DND-41 (cell line): ENCODE measurements at regions not wholly inside any gene's neighbourhood (a gene's known extent, or its start where the extent isn't known, plus 50 kb on each side); places are given as distances from the start of the nearest gene placed in this dataset.

ENCODE experiments used
- ATAC-seq: fragments of 200-7000 bp; cut with Tn5 transposase; 3 replicates; pipeline ENCODE4 v1.9.1; 2021; ENCODE audit warnings: low read depth; ENCODE audit not compliant: insufficient read depth
- DNase-seq: peaks from one replicate; pipeline ENCODE4 v3.0.0-alpha.2; 2020
- H2AFZ ChIP-seq: 2 replicates; pipeline ENCODE4 v1.6.0; 2012; ENCODE audit warnings: low read depth, low read length
- H3K27ac ChIP-seq: 2 replicates; pipeline ENCODE4 v1.5.1; 2012; ENCODE audit warnings: low read length, inconsistent platforms
- H3K27me3 ChIP-seq: fragments of 200-600 bp; sonication (generic); 2 replicates; pipeline ENCODE4 v1.6.0; 2012; ENCODE audit warnings: low read length, mild to moderate bottlenecking, inconsistent platforms; ENCODE audit not compliant: insufficient read depth, poor library complexity
- H3K36me3 ChIP-seq: 2 replicates; pipeline ENCODE4 v1.5.1; 2012; ENCODE audit warnings: low read length, inconsistent platforms; ENCODE audit not compliant: insufficient read depth
- H3K4me1 ChIP-seq: 2 replicates; pipeline ENCODE4 v1.5.1; 2012; ENCODE audit warnings: mild to moderate bottlenecking, low read length; ENCODE audit not compliant: insufficient read depth
- H3K4me2 ChIP-seq: 2 replicates; pipeline ENCODE4 v1.6.0; 2012; ENCODE audit warnings: mild to moderate bottlenecking, moderate library complexity, low read length, inconsistent platforms; ENCODE audit not compliant: insufficient read depth
- H3K4me3 ChIP-seq, 2 experiments: fragments of 200-600 bp in 1 of 2; shearing (Covaris generic) in 1 of 2; 2 replicates each; pipeline ENCODE4 v1.5.1; 2012 to 2016; ENCODE audit warnings: inconsistent platforms in 2 of 2, low read length in 2 of 2, mild to moderate bottlenecking in 2 of 2, low read depth in 1 of 2, moderate library complexity in 1 of 2
- H3K79me2 ChIP-seq: 2 replicates; pipeline ENCODE4 v1.6.0; 2012; ENCODE audit warnings: low read length, inconsistent platforms; ENCODE audit not compliant: insufficient read depth
- H3K9ac ChIP-seq: 2 replicates; pipeline ENCODE4 v1.6.0; 2012; ENCODE audit warnings: low read depth, mild to moderate bottlenecking, inconsistent platforms, low read length, moderate library complexity
- H3K9me3 ChIP-seq: 2 replicates; pipeline ENCODE4 v1.5.1; 2012; ENCODE audit warnings: low read length, moderate library complexity, mild to moderate bottlenecking, inconsistent platforms; ENCODE audit not compliant: insufficient read depth, severe bottlenecking
- H4K20me1 ChIP-seq: 2 replicates; pipeline ENCODE4 v1.6.0; 2012; ENCODE audit warnings: low read length; ENCODE audit not compliant: insufficient read depth
- CTCF ChIP-seq: IDR thresholded peaks from 2 replicates; pipeline ENCODE4 v1.5.1; 2012; ENCODE audit warnings: borderline replicate concordance, low read length, moderate library complexity, mild to moderate bottlenecking; ENCODE audit not compliant: poor library complexity, severe bottlenecking; ENCODE audit errors: extremely low read depth
- EZH2 ChIP-seq: IDR thresholded peaks from 3 replicates; pipeline ENCODE4 v1.6.1; 2012; ENCODE audit warnings: borderline replicate concordance, low read depth, mild to moderate bottlenecking, moderate library complexity, low read length, inconsistent platforms; ENCODE audit not compliant: severe bottlenecking

- Histone ChIP-seq H3K4me3 (no peak overlapping the region), H2AFZ (no peak overlapping the region), H4K20me1 (no peaks in the 10 kb centered on the region), H3K27ac (no peak overlapping the region), H3K9me3 (no peaks in the 10 kb centered on the region), H3K9ac (no peak overlapping the region), H3K36me3 (no peaks in the 10 kb centered on the region), H3K4me1 (no peaks in the 10 kb centered on the region), H3K79me2 (no peaks in the 10 kb centered on the region), H3K4me2 (no peak overlapping the region), H3K27me3 (no peaks in the 10 kb centered on the region)
- no peak for TF ChIP-seq CTCF
- no peak for TF ChIP-seq EZH2
- DNase-seq (no peak), ATAC-seq (no peak)
Measured at GRCh38 chr7:14962778-14963177, 60.2 kb upstream of the DGKB start.

- no peak for DNase-seq
- Histone ChIP-seq H3K27ac (no peak overlapping the region), H3K27me3 (no peaks in the 10 kb centered on the region), H3K9me3 (no peaks in the 10 kb centered on the region), H3K9ac (no peak overlapping the region), H3K4me1 (no peaks in the 10 kb centered on the region), H2AFZ (no peak overlapping the region), H3K4me2 (no peak overlapping the region), H4K20me1 (no peaks in the 10 kb centered on the region), H3K79me2 (no peaks in the 10 kb centered on the region), H3K4me3 (no peak overlapping the region), H3K36me3 (no peaks in the 10 kb centered on the region)
- ATAC-seq, result no peak
- TF ChIP-seq CTCF, result no peak
- TF ChIP-seq EZH2, result no peak
Measured at GRCh38 chr7:14960721-14961120, 58.2 kb upstream of the DGKB start.

GRCh38 chr7:14959339-14959738, 56.8 kb upstream of the DGKB start:
- H3K9ac ChIP-seq, result no peak overlapping the region
- H3K9me3 ChIP-seq, result no peaks in the 10 kb centered on the region
- no peak for DNase-seq
- TF ChIP-seq CTCF (no peak), EZH2 (no peak)
- no peaks in the 10 kb centered on the region for H3K4me1 ChIP-seq
- H3K36me3 ChIP-seq, result no peaks in the 10 kb centered on the region
- H2AFZ ChIP-seq, result no peak overlapping the region
- H3K4me2 ChIP-seq, result no peak overlapping the region
- H3K4me3 ChIP-seq, result no peak overlapping the region
- no peak for ATAC-seq
- no peaks in the 10 kb centered on the region for H3K27me3 ChIP-seq
- H3K79me2 ChIP-seq, result no peaks in the 10 kb centered on the region
- no peaks in the 10 kb centered on the region for H4K20me1 ChIP-seq
- no peak overlapping the region for H3K27ac ChIP-seq

DNA sequence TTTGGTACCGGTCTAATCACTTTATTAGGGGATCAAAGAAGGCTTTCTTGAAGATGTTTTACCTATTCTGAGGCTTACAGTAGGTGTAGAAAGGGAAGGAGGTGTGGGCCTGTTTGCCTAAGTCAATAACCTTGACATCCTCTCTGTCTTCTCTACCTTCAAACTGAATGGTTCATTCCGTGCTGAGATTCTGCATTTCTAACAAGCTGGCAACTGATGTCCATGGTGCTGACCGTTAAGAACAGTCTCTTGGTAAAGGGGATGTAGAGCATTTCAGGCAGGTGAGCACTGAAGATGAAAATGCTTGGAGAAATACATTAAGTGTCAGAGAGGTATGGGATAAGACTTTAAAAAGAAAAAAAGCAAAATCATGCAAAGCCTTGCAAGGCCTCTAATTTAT, 51.5 kb upstream of the DGKB start:
- H3K4me3 ChIP-seq, result no peak overlapping the region
- H3K9me3 ChIP-seq, result no peaks in the 10 kb centered on the region
- H3K4me2 ChIP-seq, result no peak overlapping the region
- no peak overlapping the region for H2AFZ ChIP-seq
- no peaks in the 10 kb centered on the region for H4K20me1 ChIP-seq
- no peaks in the 10 kb centered on the region for H3K36me3 ChIP-seq
- ATAC-seq (no peak), DNase-seq (no peak)
- H3K4me1 ChIP-seq, result no peaks in the 10 kb centered on the region
- H3K9ac ChIP-seq, result no peak overlapping the region
- H3K27me3 ChIP-seq, result no peaks in the 10 kb centered on the region
- TF ChIP-seq EZH2 (no peak), CTCF (no peak)
- H3K27ac ChIP-seq, result no peak overlapping the region
- no peaks in the 10 kb centered on the region for H3K79me2 ChIP-seq
